ENCODE measurements at regions not wholly inside any gene's neighbourhood (a gene's known extent, or its start where the extent isn't known, plus 50 kb on each side); places are given as distances from the start of the nearest gene placed in this dataset.

DNA sequence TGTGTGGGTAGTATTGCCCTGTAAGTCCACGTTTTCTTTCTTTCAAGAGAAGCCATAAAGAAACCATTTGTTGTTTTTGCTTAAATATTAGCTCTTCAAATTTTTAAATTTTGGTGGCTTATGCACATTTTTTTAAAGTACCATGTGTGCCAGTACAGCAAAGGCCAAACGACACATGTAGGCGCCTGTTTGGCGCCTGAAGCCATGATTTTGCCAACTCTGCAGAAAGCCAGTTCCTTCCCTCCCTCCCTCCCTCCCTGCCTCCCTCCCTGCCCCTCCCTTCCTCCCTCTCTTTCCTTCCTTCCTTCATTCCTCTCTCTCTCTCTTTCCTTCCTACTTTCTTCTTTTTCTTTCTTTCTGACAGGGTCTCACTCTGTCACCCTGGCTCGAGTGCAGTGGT lies 65.9 kb upstream of the LIMCH1 start:
- intact Hi-C loops (cut with DNase I, micrococcal nuclease) = no loop called here
- Mint-ChIP-seq H3K4me3 (no peak overlapping the region), H3K27me3 (peaks cover 8% of the 10 kb centered on the region), H3K27ac (no peak overlapping the region), H3K9me3 (peaks cover 3% of the 10 kb centered on the region), H3K36me3 (ENCODE audit: low read depth) (no peaks in the 10 kb centered on the region), H3K4me1 (ENCODE audit: low read depth) (no peaks in the 10 kb centered on the region)
- no peak for DNase-seq
- no peak overlapping the region for H3K4me3 ChIP-seq (ENCODE audit: low read length)
- H3K36me3 ChIP-seq (ENCODE audit: insufficient read depth, low read length) = no peaks in the 10 kb centered on the region
- H3K9me3 ChIP-seq (ENCODE audit: control insufficient read depth in 1 of 2, insufficient read depth in 1 of 2, low read length in 2 of 2) = no peaks in the 10 kb centered on the region
- ATAC-seq (ENCODE audit: poor library complexity) = no peak
- TF ChIP-seq, protein P1, sequence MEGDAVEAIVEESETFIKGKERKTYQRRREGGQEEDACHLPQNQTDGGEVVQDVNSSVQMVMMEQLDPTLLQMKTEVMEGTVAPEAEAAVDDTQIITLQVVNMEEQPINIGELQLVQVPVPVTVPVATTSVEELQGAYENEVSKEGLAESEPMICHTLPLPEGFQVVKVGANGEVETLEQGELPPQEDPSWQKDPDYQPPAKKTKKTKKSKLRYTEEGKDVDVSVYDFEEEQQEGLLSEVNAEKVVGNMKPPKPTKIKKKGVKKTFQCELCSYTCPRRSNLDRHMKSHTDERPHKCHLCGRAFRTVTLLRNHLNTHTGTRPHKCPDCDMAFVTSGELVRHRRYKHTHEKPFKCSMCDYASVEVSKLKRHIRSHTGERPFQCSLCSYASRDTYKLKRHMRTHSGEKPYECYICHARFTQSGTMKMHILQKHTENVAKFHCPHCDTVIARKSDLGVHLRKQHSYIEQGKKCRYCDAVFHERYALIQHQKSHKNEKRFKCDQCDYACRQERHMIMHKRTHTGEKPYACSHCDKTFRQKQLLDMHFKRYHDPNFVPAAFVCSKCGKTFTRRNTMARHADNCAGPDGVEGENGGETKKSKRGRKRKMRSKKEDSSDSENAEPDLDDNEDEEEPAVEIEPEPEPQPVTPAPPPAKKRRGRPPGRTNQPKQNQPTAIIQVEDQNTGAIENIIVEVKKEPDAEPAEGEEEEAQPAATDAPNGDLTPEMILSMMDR (IDR thresholded peaks at IDR 0.05) = no peak
- no peak overlapping the region for H3K27ac ChIP-seq (ENCODE audit: low read depth in 1 of 2, low read length in 2 of 2)
- H3K4me1 ChIP-seq (ENCODE audit: insufficient read depth, low read length) = no peaks in the 10 kb centered on the region
- POLR2A ChIA-PET = no interaction called here
- no peaks in the 10 kb centered on the region for H3K27me3 ChIP-seq (ENCODE audit: control insufficient read depth in 1 of 2, insufficient read depth in 2 of 2, low read length in 2 of 2)
- CTCF ChIA-PET = interaction anchor here (1.4 kb wide), 1 partner anchor 18 kb away, joined by 3 read pairs; no protein-coding TSS in a partner anchor

GRCh38 chr4:41473176-41473575 lies 64.8 kb upstream of the LIMCH1 start:
- Mint-ChIP-seq H3K36me3 (ENCODE audit: low read depth) (no peaks in the 10 kb centered on the region), H3K9me3 (peaks cover 3% of the 10 kb centered on the region), H3K27me3 (peaks cover 10% of the 10 kb centered on the region), H3K4me1 (ENCODE audit: low read depth) (no peaks in the 10 kb centered on the region), H3K4me3 (no peak overlapping the region), H3K27ac (no peak overlapping the region)
- Histone ChIP-seq H3K4me3 (ENCODE audit: low read length) (no peak overlapping the region), H3K9me3 (ENCODE audit: control insufficient read depth in 1 of 2, insufficient read depth in 1 of 2, low read length in 2 of 2) (no peaks in the 10 kb centered on the region), H3K4me1 (ENCODE audit: insufficient read depth, low read length) (no peaks in the 10 kb centered on the region), H3K36me3 (ENCODE audit: insufficient read depth, low read length) (no peaks in the 10 kb centered on the region), H3K27ac (ENCODE audit: low read depth in 1 of 2, low read length in 2 of 2) (no peak overlapping the region), H3K27me3 (ENCODE audit: control insufficient read depth in 1 of 2, insufficient read depth in 2 of 2, low read length in 2 of 2) (no peaks in the 10 kb centered on the region)
- TF ChIP-seq, protein P1 (IDR thresholded peaks at IDR 0.05) = no peak
- ATAC-seq (ENCODE audit: poor library complexity) (no peak), DNase-seq (no peak)
- intact Hi-C loops (cut with DNase I, micrococcal nuclease) = no loop called here
- CTCF ChIA-PET = no interaction called here
- POLR2A ChIA-PET = no interaction called here

DNA sequence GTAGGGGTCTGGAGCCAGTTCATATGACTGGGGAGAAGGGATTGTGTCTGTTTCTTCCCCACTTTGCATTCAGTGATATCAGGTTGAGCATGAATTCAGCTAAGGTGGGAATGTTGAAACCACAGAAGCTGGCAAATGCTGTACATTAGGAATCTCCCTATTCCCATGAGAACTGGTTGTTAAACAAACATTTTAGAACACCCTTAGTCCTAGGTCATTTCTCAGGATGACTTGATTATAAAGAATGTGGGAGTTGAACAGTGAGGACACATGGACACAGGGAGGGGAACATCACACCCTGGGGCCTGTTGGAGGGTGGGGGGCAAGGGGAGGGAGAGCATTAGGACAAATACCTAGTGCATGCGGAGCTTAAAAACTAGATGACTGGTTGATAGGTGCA lies 62.6 kb upstream of the LIMCH1 start:
- H3K4me3 ChIP-seq (ENCODE audit: low read length) = no peak overlapping the region
- no peaks in the 10 kb centered on the region for H3K4me1 Mint-ChIP-seq (ENCODE audit: low read depth)
- H3K27ac Mint-ChIP-seq = no peak overlapping the region
- H3K27me3 ChIP-seq (ENCODE audit: control insufficient read depth in 1 of 2, insufficient read depth in 2 of 2, low read length in 2 of 2) = no peaks in the 10 kb centered on the region
- no peaks in the 10 kb centered on the region for H3K4me1 ChIP-seq (ENCODE audit: insufficient read depth, low read length)
- TF ChIP-seq, protein P1 (IDR thresholded peaks at IDR 0.05) = no peak
- intact Hi-C loops (cut with DNase I, micrococcal nuclease) = no loop called here
- no peaks in the 10 kb centered on the region for H3K9me3 ChIP-seq (ENCODE audit: control insufficient read depth in 1 of 2, insufficient read depth in 1 of 2, low read length in 2 of 2)
- peaks cover 3% of the 10 kb centered on the region for H3K9me3 Mint-ChIP-seq
- ChIA-PET CTCF (no interaction called here), POLR2A (no interaction called here)
- H3K4me3 Mint-ChIP-seq = no peak overlapping the region
- no peaks in the 10 kb centered on the region for H3K36me3 Mint-ChIP-seq (ENCODE audit: low read depth)
- peaks cover 9% of the 10 kb centered on the region for H3K27me3 Mint-ChIP-seq
- ATAC-seq (ENCODE audit: poor library complexity) (no peak), DNase-seq (no peak)
- H3K27ac ChIP-seq (ENCODE audit: low read depth in 1 of 2, low read length in 2 of 2) = no peak overlapping the region
- no peaks in the 10 kb centered on the region for H3K36me3 ChIP-seq (ENCODE audit: insufficient read depth, low read length)
